Muscle of back (tissue), 3 donors: ENCODE measurements at regions not wholly inside any gene's neighbourhood (a gene's known extent, or its start where the extent isn't known, plus 50 kb on each side); places are given as distances from the start of the nearest gene placed in this dataset.
A peak's percentile ranks its signal among the peaks of the same experiment; 100 is the strongest.

Source experiments
- DNase-seq, 3 donors: peaks; one replicate each; pipeline versions ENCODE4 v3.0.0 to v3.0.0-alpha.2; 2013

- no peak for DNase-seq
These were observed 465.4 kb upstream of the THBS1 start for GRCh38 chr15:39115379-39116057.

- peak in 1 of 3 donors; percentile 81 for DNase-seq
These were observed 462.4 kb upstream of the THBS1 start for GRCh38 chr15:39118510-39118909.

GRCh38 chr15:39124155-39124552 is 456.7 kb upstream of the THBS1 start:
- DNase-seq: no peak

GRCh38 chr15:39124553-39125171 is 456.2 kb upstream of the THBS1 start:
- peak in 2 of 3 donors; percentile 47 to 68 for DNase-seq

DNA sequence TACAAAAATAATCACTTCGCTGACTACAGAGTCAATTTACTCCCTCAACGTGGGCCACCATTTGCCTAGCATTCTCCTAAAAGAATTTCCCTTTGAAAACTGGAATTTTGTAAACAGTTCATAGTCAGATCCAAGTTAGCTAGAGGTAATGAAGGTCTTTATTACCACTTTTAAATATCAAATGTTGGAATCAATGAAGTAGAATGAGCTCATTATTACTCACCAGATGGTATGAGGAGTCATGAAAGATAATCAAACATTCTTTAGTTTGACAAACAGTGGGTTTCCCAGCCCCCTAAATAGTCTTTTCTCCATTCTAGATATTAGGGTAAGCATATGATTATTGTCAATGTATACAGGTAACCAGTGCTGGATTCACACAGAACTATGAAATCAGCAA is 455.7 kb upstream of the THBS1 start:
- no peak for DNase-seq

DNA sequence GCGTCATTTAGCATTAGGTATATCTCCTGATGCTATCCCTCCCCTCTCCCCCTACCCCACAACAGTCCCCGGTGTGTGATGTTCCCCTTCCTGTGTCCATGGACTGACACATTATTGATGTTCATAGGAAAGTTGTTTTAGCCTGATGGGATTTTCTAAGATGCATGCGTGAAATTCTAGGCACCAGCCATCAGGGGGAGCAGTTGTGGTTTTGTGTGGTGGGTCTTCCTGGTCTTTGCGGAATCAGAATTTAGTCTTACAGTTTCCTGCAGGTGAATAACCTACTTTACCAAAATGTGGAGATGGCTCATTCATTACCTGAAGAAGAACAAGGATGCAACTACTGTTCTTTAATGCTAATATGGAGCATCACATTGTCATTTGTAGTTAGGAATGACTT is 455.0 kb upstream of the THBS1 start:
- DNase-seq: peak in 1 of 3 donors; percentile 37

DNA sequence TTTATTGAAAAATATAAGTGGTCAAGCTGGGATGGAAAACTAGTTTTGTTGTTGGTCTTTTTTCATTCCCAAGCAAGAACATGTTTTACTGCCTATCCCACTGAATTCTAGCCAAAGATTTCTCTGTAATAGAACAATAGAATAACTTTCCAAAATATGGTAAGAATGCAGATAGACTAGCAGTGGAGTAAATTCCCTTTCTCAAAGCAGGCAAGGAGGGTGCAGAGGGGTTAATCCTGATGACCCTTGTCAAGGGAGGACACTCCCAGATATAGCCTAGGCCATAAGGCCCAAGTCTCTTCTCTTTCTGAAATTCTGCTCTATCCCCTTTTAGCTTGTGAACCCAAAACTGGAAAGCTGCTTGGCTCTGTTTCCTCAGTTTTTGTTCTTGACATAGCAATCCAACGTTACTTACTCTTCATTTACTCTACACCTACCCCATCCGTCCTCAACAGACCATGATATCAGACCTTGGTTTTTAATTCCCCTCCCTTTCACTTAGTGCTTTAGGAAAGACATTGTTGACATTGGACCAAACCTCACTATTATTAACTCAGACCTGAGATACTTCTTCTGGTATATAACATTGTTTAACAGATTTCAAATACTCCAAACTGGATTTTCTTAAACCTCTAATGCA is 453.6 kb upstream of the THBS1 start:
- DNase-seq: peak in 1 of 3 donors; percentile 67

DNA sequence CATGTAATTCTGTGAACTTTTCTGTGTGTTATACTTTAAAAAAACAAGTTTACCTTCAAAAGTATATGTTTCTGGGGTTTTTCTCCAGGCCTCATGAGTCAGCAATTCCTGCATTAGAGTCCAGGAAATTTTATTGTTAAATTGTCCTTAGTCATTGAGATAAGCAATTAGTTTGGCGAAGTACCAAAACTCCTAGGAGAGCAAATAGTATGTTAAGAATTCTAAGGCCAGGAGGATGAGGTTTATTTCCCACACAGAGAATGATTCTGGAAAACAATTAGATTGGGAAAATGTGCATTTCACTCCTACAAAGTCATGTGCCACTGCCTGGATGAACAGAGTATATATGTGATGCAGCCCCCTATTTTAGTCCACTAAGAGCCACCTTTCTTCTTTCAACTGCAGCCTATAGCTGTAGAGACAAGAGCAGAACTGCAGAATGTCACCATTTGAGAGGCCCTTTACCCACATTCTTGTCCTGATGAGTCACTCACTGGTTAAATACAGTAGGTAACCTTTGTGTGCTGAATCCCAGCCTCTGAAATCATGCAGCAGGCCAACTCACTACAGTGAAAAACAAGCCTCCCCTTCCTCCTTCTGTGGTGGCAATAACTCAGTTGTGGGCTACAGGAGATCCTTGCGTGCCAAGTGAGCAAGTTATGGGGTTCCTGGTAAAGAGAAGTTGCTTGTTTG is 452.8 kb upstream of the THBS1 start:
- DNase-seq: peak in 2 of 3 donors; percentile 66 to 96

- no peak for DNase-seq
These were observed 452.1 kb upstream of the THBS1 start for GRCh38 chr15:39128746-39129145.

DNA sequence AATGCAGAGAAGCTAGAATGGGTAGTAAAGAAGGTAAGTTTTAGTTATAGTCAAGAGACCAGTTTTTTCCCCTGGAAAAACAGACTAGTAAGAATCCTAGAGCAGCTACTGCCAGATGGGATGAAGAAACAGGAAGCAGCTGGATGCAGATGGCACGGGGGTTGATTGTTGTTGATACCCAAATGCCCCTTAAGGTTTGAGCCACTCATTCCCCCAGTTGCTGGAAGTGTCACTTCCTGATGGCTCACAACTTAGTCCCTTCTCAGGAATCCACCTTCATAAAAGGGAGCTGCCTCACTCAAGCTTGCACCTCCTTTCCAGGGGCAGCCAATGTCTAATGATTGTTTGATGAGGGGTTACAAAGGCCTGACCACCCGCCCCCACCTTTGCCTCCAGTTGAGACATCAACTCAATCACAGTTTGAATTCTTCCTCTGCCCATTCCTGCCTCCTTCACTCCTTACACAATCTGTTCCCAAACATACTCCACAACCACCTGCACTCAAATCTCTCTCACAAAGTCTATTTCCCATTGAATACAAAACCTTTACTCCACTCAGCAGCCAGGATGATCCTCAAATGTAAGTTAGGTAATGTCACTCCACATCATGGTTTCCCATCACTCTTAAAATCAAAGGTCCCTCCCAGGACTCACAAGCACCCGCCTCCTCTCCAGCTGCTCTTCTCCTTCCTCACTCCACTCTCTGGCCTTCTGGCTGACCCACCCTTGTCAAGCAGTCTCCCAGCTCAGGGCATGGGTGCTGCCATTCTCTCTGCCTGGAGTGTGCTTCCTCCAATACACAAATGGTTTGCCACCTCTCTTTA is 450.1 kb upstream of the THBS1 start:
- no peak for DNase-seq

DNA sequence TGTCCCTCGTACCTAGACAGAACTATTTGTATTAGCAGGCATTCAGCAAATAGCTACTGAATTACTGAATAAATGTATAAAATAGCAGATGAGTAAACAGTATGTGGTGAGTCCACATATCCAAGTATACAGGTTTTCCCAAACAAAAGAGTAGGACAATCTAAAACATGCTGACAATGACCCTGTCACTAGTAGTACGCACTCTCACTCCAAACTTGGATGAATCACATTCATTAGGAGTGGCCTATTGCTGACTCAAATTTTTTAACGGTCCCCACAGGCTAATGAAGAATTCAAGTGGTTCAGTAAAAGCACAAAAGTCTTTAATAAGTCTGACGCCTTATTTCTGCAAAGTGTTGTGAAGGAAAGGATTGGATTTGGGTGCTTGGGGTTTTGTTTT is 449.3 kb upstream of the THBS1 start:
- no peak for DNase-seq

DNA sequence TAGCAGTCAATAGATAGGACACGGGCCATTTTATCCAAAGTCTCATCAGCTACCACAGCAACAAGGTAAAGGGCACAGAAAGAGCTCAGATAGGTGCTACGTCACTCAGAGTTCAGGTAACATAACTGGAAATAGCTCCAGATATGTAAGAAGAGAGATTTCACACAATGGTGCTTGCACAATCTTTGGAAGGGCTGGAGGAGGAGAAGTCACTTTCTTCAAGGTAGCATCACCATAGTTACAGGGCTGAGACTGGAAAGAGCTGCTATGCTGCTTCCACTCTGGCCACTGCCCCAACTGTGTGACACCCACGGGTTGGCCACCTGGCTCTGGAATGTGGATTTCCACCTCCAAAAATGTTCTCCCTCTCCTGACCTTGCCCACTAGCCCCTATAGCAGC is 448.8 kb upstream of the THBS1 start:
- no peak for DNase-seq

- peak in 1 of 3 donors; percentile 83 for DNase-seq
These were observed 447.8 kb upstream of the THBS1 start for GRCh38 chr15:39132954-39133600.

- DNase-seq: no peak
These were observed 446.6 kb upstream of the THBS1 start for GRCh38 chr15:39134282-39134681.

DNA sequence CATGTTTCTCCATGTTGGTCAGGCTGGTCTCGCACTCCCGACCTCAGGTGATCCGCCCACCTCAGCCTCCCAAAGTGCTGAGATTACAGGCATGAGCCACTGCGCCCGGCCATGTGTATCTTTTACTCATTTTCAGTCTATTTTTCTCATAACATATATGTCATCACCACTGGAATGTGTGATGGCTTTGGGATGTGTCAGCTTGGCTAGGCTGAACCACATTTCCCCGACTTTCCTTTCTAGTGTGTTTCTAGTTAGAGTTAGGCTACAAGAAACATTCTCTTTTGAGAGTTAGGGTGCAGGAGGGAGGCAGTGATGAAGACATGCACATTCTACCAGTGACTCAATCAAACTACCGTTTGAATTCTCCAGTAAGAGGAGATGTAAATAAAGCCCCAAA is 444.9 kb upstream of the THBS1 start:
- peak in 1 of 3 donors; percentile 95 for DNase-seq

GRCh38 chr15:39139431-39140059 is 441.3 kb upstream of the THBS1 start:
- no peak for DNase-seq

DNA sequence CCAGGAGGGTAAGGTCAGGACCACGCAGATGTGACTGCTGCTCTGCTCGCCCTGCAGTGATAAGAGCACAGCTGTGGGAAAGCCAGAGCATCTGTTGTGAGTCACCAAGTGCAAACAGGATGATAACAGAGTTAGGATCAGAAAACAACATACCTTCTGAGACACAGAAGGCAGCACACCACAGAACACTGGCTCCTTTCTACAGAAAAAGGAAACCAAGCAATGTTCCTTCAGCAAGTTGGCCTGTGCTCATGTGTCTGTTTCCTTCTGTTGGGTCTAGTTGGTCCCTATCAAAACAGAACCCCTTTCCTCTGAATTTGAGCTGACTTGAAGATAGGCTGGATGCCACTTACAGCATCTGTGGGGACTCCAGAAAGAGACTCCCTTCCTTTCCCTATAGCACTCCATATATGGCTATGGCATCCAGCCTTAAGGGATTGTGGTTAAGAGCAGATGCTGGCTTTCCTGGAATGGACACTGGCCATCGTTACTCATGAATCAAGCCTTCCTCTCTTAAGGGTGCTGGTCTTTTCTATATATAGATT is 440.7 kb upstream of the THBS1 start:
- DNase-seq: peak in 2 of 3 donors; percentile 42 to 94

DNA sequence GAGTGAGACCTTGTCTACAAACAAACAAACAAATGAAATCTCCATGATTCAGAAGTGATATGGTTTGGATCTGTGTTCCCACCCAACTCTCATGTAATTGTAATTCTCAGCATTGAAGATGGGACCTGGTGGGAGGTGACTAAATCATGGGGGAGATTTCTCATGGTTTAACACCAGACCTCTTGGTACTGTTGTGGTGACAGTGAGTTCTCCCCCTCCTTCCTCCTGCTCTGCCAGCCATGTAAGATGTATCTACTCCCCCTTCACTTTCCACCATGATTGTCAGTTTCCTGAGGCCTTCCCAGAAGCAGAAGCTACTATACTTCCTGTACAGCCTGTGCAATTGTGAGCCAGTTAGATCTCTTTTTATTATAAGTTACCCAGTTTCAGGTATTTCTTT is 438.4 kb upstream of the THBS1 start:
- no peak for DNase-seq

- peak in 1 of 3 donors; percentile 50 for DNase-seq
These were observed 437.4 kb upstream of the THBS1 start for GRCh38 chr15:39143479-39143878.

GRCh38 chr15:39144051-39144450 is 436.8 kb upstream of the THBS1 start:
- DNase-seq: no peak
